Activated CD4-positive, alpha-beta T cell treated with anti-CD3 and anti-CD28 coated beads for 24 hours (primary cell): ENCODE measurements at regions not wholly inside any gene's neighbourhood (a gene's known extent, or its start where the extent isn't known, plus 50 kb on each side); places are given as distances from the start of the nearest gene placed in this dataset.

Source experiments
- DNase-seq, 2 donors: peaks; one replicate each; pipeline ENCODE4 v3.0.0-alpha.2; 2020; ENCODE audit warnings: low read depth in 2 of 2

GRCh38 chr1:243916160-243916559 is 66.1 kb upstream of the AKT3 start:
- no peak for DNase-seq

- no peak for DNase-seq
These were observed 62.3 kb upstream of the AKT3 start for GRCh38 chr1:243912347-243912746.

- no peak for DNase-seq
These were observed 60.6 kb upstream of the AKT3 start for GRCh38 chr1:243910607-243911006.

GRCh38 chr1:243903895-243904294 is 53.9 kb upstream of the AKT3 start:
- DNase-seq, result no peak

GRCh38 chr1:243903041-243903440 is 53.0 kb upstream of the AKT3 start:
- no peak for DNase-seq

- DNase-seq, result no peak
These were observed 52.1 kb upstream of the AKT3 start for GRCh38 chr1:243902100-243902499.
